GM19397 (cell line): ENCODE measurements at regions not wholly inside any gene's neighbourhood (a gene's known extent, or its start where the extent isn't known, plus 50 kb on each side); places are given as distances from the start of the nearest gene placed in this dataset.

Experiments
- ATAC-seq: cut with Tn5 transposase; IDR thresholded peaks from one replicate; pipeline ENCODE4 v1.9.1; 2021; ENCODE audit warnings: mild to moderate bottlenecking, moderate library complexity; ENCODE audit not compliant: unreplicated experiment

- no peak for ATAC-seq
These were observed 105.0 kb upstream of the NPY start for GRCh38 chr7:24178811-24179570.

GRCh38 chr7:24191362-24191761, 92.6 kb upstream of the NPY start:
- ATAC-seq = no peak

DNA sequence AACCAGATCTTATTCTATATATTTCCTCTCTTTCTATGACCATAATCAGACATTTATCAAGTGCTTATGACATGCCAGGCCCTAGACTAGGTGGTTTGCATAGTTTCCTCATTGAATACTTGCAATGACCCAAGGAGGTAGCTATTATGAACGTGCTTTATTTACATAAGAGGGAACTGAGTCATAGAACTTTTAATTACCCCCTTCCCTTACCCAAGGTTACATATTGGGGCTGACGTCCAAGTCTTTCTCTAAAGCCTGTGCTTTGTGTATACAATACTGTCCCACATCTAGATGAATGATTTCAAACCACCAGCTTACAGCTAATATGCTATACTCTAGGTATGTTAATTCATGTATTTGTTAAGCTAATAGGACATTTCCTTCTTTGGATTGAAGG, 91.9 kb upstream of the NPY start:
- ATAC-seq = no peak

GRCh38 chr7:24192691-24193090, 91.3 kb upstream of the NPY start:
- no peak for ATAC-seq

- no peak for ATAC-seq
These were observed 86.1 kb upstream of the NPY start for GRCh38 chr7:24197852-24198251.

- no peak for ATAC-seq
These were observed 84.0 kb upstream of the NPY start for GRCh38 chr7:24199978-24200377.

GRCh38 chr7:24200407-24200966, 83.5 kb upstream of the NPY start:
- ATAC-seq = no peak

GRCh38 chr7:24201226-24201625, 82.8 kb upstream of the NPY start:
- no peak for ATAC-seq

- ATAC-seq = no peak
These were observed 71.9 kb upstream of the NPY start for GRCh38 chr7:24212073-24212472.

DNA sequence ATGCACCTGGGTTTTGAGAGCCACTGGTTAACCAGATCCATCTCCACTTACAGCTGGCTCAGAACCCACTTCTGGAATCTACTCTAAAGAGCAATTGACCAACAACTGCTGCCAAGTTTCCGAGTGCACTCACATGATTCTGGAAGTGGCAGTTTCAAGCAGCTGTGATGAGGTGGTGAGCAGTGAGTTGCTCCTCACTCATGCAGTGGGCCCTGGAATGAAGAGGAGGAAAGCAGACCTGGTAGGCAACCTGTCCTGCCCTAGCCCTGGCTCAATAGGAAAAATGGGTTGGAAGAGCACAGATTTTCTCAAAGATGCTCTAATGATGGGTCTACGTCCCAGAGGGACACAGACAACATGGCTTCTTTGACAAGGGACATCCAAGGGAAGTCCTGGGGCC, 70.7 kb upstream of the NPY start:
- no peak for ATAC-seq

DNA sequence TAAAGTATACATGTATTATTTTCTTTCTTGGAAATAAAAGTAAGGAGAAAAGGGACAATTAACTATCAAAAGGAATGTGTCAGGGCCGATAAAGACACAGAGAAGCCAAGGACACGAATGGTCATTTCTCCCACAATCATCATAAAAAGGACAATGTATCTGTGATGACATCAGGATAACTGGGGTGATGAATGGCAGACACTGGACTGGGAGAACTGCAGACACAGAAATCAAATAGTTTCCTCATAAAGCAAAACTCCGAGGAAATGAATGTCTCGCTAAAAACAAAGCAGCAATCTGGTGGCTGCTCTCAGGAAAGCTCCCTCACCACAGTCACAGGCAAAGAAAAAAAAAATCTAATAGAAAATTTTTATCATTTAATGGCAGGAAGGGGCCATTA, 69.3 kb upstream of the NPY start:
- no peak for ATAC-seq

DNA sequence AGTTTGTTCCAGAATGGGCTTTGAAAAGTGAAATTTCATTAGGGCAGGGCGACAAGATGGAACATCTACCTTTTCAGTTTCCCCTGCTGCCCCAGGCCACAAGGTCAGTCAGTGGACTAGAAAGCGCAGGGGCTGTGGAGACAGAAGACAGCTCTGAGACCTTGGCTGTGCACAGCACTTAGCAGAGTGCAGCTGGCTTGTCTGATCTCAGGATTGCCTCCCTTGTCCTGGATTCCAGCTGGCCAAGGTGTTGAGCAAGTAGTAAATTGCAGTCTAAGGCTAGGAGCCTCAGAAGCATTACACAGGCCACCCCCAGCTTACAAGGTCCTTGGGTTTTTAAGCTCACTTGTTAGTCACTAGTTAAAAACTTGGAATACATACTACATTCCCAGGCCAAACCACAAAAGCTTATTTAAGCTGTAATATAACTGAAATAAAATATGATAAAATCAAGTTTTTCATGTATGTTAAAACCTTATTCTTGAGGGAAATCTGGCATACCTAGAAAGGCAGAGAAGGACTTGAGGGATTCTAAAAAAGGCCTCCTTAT, 67.3 kb upstream of the NPY start:
- ATAC-seq = no peak

- no peak for ATAC-seq
These were observed 62.5 kb upstream of the NPY start for GRCh38 chr7:24221500-24221899.

- ATAC-seq = peak; percentile 40
These were observed 56.9 kb upstream of the NPY start for GRCh38 chr7:24227068-24227467.

DNA sequence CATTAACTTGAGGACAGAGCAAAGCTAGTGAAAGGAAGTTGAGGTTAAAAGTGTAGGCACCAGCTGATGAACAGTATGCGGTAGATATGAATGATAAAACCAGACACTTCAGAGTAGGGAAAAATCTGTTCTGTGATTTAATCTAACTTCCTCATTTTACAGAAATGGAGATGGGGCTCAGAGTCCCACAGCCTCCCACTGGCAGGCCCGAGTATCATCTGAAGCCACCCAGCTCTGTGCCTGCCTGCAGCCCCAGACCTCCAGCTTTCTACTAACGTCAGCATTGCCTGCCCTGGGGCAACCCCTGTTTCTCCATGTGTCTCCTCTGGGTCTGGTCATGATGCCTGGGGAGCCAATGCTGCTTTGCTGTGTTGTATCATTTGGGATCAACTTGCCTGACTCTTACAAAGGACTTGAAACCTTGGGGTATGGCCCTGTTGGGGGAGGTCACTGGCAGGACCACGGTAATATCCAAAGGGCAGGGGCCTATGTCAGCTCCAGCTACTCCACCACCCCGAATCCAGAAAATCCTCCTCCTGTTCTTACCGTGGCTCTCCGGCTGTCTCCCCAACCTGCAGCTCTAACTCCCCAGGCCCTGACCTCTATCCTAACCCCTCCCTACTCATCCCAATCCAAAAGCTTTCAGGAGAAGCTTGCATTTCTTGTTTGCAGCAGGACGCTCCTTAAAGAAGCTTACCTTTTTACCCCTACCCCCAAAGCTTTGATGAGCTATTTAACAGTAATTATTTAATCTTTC, 56.2 kb upstream of the NPY start:
- peak; percentile 80 for ATAC-seq

GRCh38 chr7:24229481-24230226, 54.3 kb upstream of the NPY start:
- ATAC-seq = no peak

DNA sequence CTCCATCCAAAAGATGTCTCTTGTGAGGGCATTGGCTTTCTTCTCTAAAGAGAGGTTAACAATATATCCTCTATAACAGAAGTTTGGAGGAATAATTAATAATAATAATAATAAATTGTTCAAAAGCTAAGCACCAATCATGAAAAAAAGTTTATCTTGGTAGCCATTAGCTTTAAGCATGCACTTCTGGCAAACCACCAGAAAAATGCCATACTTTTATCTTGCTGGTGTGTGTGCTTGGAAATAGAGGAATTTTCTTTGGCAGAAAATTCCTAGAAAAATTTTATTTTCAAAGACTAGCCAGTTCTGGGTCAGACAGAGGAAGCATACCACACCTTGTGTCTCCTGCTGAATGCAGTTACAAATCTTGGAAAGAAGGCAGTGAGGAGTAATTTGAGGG, 52.5 kb upstream of the NPY start:
- no peak for ATAC-seq

GRCh38 chr7:24233386-24233785, 50.6 kb upstream of the NPY start:
- ATAC-seq = no peak
